22Rv1 (cell line): ENCODE measurements at regions not wholly inside any gene's neighbourhood (a gene's known extent, or its start where the extent isn't known, plus 50 kb on each side); places are given as distances from the start of the nearest gene placed in this dataset.

ENCODE experiments used
- ZFX ChIP-seq: fragments of 450-650 bp; IDR thresholded peaks from 2 replicates; pipeline ENCODE4 v1.6.1; 2017; ENCODE audit warnings: antibody characterized with exemption, borderline replicate concordance
- TF ChIP-seq, protein P1 (sequence below): fragments of 450-650 bp; IDR thresholded peaks from 2 replicates; pipeline ENCODE4 v1.5.1; 2017; ENCODE audit warnings: mild to moderate bottlenecking

DNA sequence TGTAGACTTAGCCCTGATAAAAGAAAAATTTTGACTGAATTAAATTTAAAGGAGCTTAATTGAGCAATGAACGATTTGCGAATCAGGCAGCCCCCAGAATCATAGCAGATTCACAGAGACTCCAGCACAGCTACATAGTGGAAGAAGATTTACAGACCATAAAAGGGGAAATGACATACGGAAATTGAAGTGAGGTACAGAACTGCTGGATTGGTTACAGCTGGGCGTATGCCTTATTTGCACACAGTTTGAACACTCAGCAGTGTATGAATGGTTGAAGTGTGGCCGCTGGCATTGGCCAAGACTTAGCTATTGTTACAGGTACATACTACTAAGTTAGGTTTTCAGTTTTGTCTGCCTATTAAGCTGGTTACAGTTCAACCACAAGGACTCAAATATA is 433.5 kb upstream of the CELF2 start:
- TF ChIP-seq, protein P1, sequence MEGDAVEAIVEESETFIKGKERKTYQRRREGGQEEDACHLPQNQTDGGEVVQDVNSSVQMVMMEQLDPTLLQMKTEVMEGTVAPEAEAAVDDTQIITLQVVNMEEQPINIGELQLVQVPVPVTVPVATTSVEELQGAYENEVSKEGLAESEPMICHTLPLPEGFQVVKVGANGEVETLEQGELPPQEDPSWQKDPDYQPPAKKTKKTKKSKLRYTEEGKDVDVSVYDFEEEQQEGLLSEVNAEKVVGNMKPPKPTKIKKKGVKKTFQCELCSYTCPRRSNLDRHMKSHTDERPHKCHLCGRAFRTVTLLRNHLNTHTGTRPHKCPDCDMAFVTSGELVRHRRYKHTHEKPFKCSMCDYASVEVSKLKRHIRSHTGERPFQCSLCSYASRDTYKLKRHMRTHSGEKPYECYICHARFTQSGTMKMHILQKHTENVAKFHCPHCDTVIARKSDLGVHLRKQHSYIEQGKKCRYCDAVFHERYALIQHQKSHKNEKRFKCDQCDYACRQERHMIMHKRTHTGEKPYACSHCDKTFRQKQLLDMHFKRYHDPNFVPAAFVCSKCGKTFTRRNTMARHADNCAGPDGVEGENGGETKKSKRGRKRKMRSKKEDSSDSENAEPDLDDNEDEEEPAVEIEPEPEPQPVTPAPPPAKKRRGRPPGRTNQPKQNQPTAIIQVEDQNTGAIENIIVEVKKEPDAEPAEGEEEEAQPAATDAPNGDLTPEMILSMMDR: no peak
- TF ChIP-seq ZFX: no peak
